ENCODE measurements at regions not wholly inside any gene's neighbourhood (a gene's known extent, or its start where the extent isn't known, plus 50 kb on each side); places are given as distances from the start of the nearest gene placed in this dataset.

DNA sequence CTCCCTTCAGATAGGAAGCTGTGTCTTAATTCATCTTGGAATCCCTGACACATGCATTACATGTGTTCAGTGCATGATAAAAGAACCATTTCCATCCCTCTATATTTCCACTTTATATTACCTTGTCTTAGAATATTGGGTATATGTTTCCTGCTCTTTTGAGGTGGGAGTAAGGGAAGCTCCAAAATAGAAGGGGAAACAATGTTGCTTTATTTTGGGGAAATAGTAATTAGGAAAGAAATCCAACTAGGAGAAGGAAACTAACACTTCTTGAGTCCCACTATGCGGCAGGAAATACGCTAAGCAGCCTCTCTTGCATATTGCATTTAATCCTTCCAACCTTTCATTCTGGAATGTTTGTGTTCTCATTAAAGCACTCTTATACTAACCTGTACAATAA lies 89.4 kb upstream of the VAV3 start:
- Histone ChIP-seq H3K4me1 (ENCODE audit: control insufficient read depth, low read length) (peaks cover 7% of the 10 kb centered on the region), H3K9me3 (ENCODE audit: control insufficient read depth, insufficient read depth, low read length) (no peaks in the 10 kb centered on the region), H3F3A (ENCODE audit: control insufficient read depth, insufficient read depth) (no peaks in the 10 kb centered on the region), H3K27me3 (ENCODE audit: control insufficient read depth, low read length) (no peaks in the 10 kb centered on the region), H4K20me1 (ENCODE audit: control insufficient read depth, insufficient read depth, low read depth, low read length) (no peaks in the 10 kb centered on the region), H3K9me2 (replicated peaks; ENCODE audit: control insufficient read depth, low read length) (no peaks in the 10 kb centered on the region), H3K4me2 (ENCODE audit: low read length) (no peak overlapping the region), H3K27ac (ENCODE audit: low read depth, low read length) (no peak overlapping the region), H3K4me3 (ENCODE audit: low read length) (no peak overlapping the region), H3K79me2 (ENCODE audit: control insufficient read depth, low read length) (no peaks in the 10 kb centered on the region), H3K36me3 (ENCODE audit: control insufficient read depth, low read length) (no peaks in the 10 kb centered on the region)
- TF ChIP-seq EZH2phosphoT487 (IDR thresholded peaks at IDR 0.05; ENCODE audit: borderline replicate concordance, low read length) (no peak), CTCF (IDR thresholded peaks at IDR 0.05; ENCODE audit: low read depth, low read length, poor library complexity, severe bottlenecking) (no peak)

GRCh38 chr1:108053270-108054013 lies 88.5 kb upstream of the VAV3 start:
- Histone ChIP-seq H4K20me1 (ENCODE audit: control insufficient read depth, insufficient read depth, low read depth, low read length) (no peaks in the 10 kb centered on the region), H3K9me2 (replicated peaks; ENCODE audit: control insufficient read depth, low read length) (no peaks in the 10 kb centered on the region), H3K4me2 (ENCODE audit: low read length) (no peak overlapping the region), H3K4me3 (ENCODE audit: low read length) (no peak overlapping the region), H3K36me3 (ENCODE audit: control insufficient read depth, low read length) (no peaks in the 10 kb centered on the region), H3K27ac (ENCODE audit: low read depth, low read length) (no peak overlapping the region), H3K27me3 (ENCODE audit: control insufficient read depth, low read length) (no peaks in the 10 kb centered on the region), H3K79me2 (ENCODE audit: control insufficient read depth, low read length) (no peaks in the 10 kb centered on the region), H3K9me3 (ENCODE audit: control insufficient read depth, insufficient read depth, low read length) (no peaks in the 10 kb centered on the region), H3K4me1 (ENCODE audit: control insufficient read depth, low read length) (peaks cover 7% of the 10 kb centered on the region), H3F3A (ENCODE audit: control insufficient read depth, insufficient read depth) (no peaks in the 10 kb centered on the region)
- TF ChIP-seq EZH2phosphoT487 (IDR thresholded peaks at IDR 0.05; ENCODE audit: borderline replicate concordance, low read length) (no peak), CTCF (IDR thresholded peaks at IDR 0.05; ENCODE audit: low read depth, low read length, poor library complexity, severe bottlenecking) (no peak)

- TF ChIP-seq EZH2phosphoT487 (IDR thresholded peaks at IDR 0.05; ENCODE audit: borderline replicate concordance, low read length), result no peak
- TF ChIP-seq CTCF (IDR thresholded peaks at IDR 0.05; ENCODE audit: low read depth, low read length, poor library complexity, severe bottlenecking), result no peak
- Histone ChIP-seq H3K79me2 (ENCODE audit: control insufficient read depth, low read length) (no peaks in the 10 kb centered on the region), H3K27ac (ENCODE audit: low read depth, low read length) (no peak overlapping the region), H3K4me3 (ENCODE audit: low read length) (no peak overlapping the region), H3K27me3 (ENCODE audit: control insufficient read depth, low read length) (no peaks in the 10 kb centered on the region), H3K4me1 (ENCODE audit: control insufficient read depth, low read length) (no peaks in the 10 kb centered on the region), H3K9me2 (replicated peaks; ENCODE audit: control insufficient read depth, low read length) (no peaks in the 10 kb centered on the region), H3K9me3 (ENCODE audit: control insufficient read depth, insufficient read depth, low read length) (no peaks in the 10 kb centered on the region), H3F3A (ENCODE audit: control insufficient read depth, insufficient read depth) (no peaks in the 10 kb centered on the region), H3K36me3 (ENCODE audit: control insufficient read depth, low read length) (no peaks in the 10 kb centered on the region), H3K4me2 (ENCODE audit: low read length) (no peak overlapping the region), H4K20me1 (ENCODE audit: control insufficient read depth, insufficient read depth, low read depth, low read length) (no peaks in the 10 kb centered on the region)
These were observed 86.8 kb upstream of the VAV3 start for GRCh38 chr1:108051631-108052377.

All from DOHH2 (cell line).